Prostate gland (tissue), 2 donors: ENCODE measurements at regions not wholly inside any gene's neighbourhood (a gene's known extent, or its start where the extent isn't known, plus 50 kb on each side); places are given as distances from the start of the nearest gene placed in this dataset.

Experiments used
- POLR2A ChIP-seq: fragments of 450-650 bp; IDR thresholded peaks from one replicate; pipeline ENCODE4 v1.6.1; 2016; ENCODE audit warnings: antibody characterized with exemption, mild to moderate bottlenecking
- TF ChIP-seq, protein P1 (sequence below), 4 experiments: fragments of 200-600 bp in 2 of 4; fragments of 450-650 bp in 2 of 4; sonication (generic) in 2 of 4; IDR thresholded peaks; 1 replicate in 3 of 4; 2 replicates in 1 of 4; pipeline ENCODE4 v1.5.1; 2016 to 2019; ENCODE audit warnings: antibody characterized with exemption in 4 of 4, mild to moderate bottlenecking in 2 of 4, moderate library complexity in 2 of 4

DNA sequence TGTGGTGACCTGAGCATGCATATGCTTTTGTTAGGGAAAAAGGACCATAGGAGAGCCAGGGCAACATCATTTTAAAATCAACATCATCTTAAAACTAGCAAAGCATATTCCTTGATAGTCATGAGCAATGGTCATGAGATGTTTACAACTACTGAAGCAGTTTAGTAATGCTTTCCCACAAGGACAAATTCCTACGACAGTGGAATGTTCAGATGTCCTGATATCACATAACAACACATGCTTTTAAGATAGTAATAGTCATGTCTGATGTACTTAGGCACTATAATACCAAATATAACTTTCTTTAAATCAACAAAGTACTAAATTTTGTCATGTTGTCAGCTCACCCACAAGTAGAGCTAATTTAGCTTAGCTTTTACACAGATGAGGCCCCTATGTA is 370.3 kb downstream of the HTR1B start:
- TF ChIP-seq, protein P1, sequence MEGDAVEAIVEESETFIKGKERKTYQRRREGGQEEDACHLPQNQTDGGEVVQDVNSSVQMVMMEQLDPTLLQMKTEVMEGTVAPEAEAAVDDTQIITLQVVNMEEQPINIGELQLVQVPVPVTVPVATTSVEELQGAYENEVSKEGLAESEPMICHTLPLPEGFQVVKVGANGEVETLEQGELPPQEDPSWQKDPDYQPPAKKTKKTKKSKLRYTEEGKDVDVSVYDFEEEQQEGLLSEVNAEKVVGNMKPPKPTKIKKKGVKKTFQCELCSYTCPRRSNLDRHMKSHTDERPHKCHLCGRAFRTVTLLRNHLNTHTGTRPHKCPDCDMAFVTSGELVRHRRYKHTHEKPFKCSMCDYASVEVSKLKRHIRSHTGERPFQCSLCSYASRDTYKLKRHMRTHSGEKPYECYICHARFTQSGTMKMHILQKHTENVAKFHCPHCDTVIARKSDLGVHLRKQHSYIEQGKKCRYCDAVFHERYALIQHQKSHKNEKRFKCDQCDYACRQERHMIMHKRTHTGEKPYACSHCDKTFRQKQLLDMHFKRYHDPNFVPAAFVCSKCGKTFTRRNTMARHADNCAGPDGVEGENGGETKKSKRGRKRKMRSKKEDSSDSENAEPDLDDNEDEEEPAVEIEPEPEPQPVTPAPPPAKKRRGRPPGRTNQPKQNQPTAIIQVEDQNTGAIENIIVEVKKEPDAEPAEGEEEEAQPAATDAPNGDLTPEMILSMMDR (IDR thresholded peaks at IDR 0.05): no peak
- TF ChIP-seq POLR2A: no peak
